Lower leg skin (tissue), 4 donors: ENCODE measurements at regions not wholly inside any gene's neighbourhood (a gene's known extent, or its start where the extent isn't known, plus 50 kb on each side); places are given as distances from the start of the nearest gene placed in this dataset.

Experiments used
- DNase-seq, 2 donors: peaks; one replicate each; pipeline ENCODE4 v3.0.0-alpha.2; 2019; ENCODE audit warnings: low spot score in 2 of 2
- H3K4me3 ChIP-seq: fragments of 200-600 bp; sonication (generic); 2 replicates; pipeline ENCODE4 v1.5.1; 2017; ENCODE audit warnings: mild to moderate bottlenecking, low read depth; ENCODE audit not compliant: poor library complexity, severe bottlenecking
- CTCF ChIP-seq, 3 donors: fragments of 450-650 bp; IDR thresholded peaks; one replicate each; pipeline ENCODE4 v1.5.1; 2016; ENCODE audit warnings: antibody characterized with exemption in 3 of 3, mild to moderate bottlenecking in 3 of 3, moderate library complexity in 2 of 3
- POLR2A ChIP-seq, 2 donors: fragments of 450-650 bp; IDR thresholded peaks; one replicate each; pipeline ENCODE4 v1.6.1; 2016 to 2017; ENCODE audit warnings: antibody characterized with exemption in 2 of 2, mild to moderate bottlenecking in 1 of 2, moderate library complexity in 1 of 2
- WGBS, 2 donors: methylation state at CpG; one replicate each; pipeline ENCODE4 v1.1.5; 2018; 5-methylcytosine and 5-hydroxymethylcytosine counted together
- intact Hi-C: fragments of 100-400 bp; cut with DNase I; formaldehyde crosslinking; loops from one replicate; pipeline ENCODE4 v1.15.0; 2023; ENCODE audit warnings: low total_unique reads

- 69 to 85% methylated on average over 12 of the region's 12 CpGs for WGBS, 2 donors
- DNase-seq: peak in 1 of 2 donors; percentile 32
- intact Hi-C loops: no loop called here
- TF ChIP-seq CTCF (IDR thresholded peaks at IDR 0.05) (no peak), POLR2A (IDR thresholded peaks at IDR 0.05) (no peak)
- H3K4me3 ChIP-seq: no peak overlapping the region
Observed at GRCh38 chr2:172213116-172213860, 110.6 kb upstream of the DLX2 start.

GRCh38 chr2:172214252-172214651 lies 111.6 kb upstream of the DLX2 start:
- 58 to 66% methylated on average over 2 of the region's 2 CpGs for WGBS, 2 donors
- TF ChIP-seq POLR2A (IDR thresholded peaks at IDR 0.05): no peak
- TF ChIP-seq CTCF (IDR thresholded peaks at IDR 0.05): no peak
- intact Hi-C loops: no loop called here
- DNase-seq: no peak
- H3K4me3 ChIP-seq: no peak overlapping the region

GRCh38 chr2:172215172-172215935 lies 112.7 kb upstream of the DLX2 start:
- TF ChIP-seq CTCF (IDR thresholded peaks at IDR 0.05): no peak
- no peak for TF ChIP-seq POLR2A (IDR thresholded peaks at IDR 0.05)
- WGBS, 2 donors: 53 to 65% methylated on average over 15 of the region's 15 CpGs

GRCh38 chr2:172215936-172216335 lies 113.2 kb upstream of the DLX2 start:
- DNase-seq: no peak
- intact Hi-C loops: no loop called here
- H3K4me3 ChIP-seq: no peak overlapping the region
- 35 to 45% methylated on average over 2 of the region's 2 CpGs for WGBS, 2 donors
- TF ChIP-seq CTCF (IDR thresholded peaks at IDR 0.05): no peak
- no peak for TF ChIP-seq POLR2A (IDR thresholded peaks at IDR 0.05)

More at GRCh38 chr2:172215172-172215935, 112.7 kb upstream of the DLX2 start:
- intact Hi-C loops: no loop called here
- H3K4me3 ChIP-seq: no peak overlapping the region
- DNase-seq: peak in 1 of 2 donors; percentile 80

GRCh38 chr2:172216477-172216876 lies 113.8 kb upstream of the DLX2 start:
- H3K4me3 ChIP-seq: no peak overlapping the region
- DNase-seq: peak in 1 of 2 donors; percentile 68
- TF ChIP-seq POLR2A (IDR thresholded peaks at IDR 0.05) (no peak), CTCF (IDR thresholded peaks at IDR 0.05) (no peak)
- WGBS, 2 donors: 55 to 62% methylated on average over 6 of the region's 6 CpGs
- intact Hi-C loops: no loop called here
